Mesothelial cell of epicardium (in vitro differentiated cells): ENCODE measurements at regions not wholly inside any gene's neighbourhood (a gene's known extent, or its start where the extent isn't known, plus 50 kb on each side); places are given as distances from the start of the nearest gene placed in this dataset.

Experiments
- DNase-seq, 2 experiments: peaks; one replicate each; pipeline ENCODE4 v3.0.0; 2021; ENCODE audit warnings: low spot score in 2 of 2; ENCODE audit not compliant: unreplicated experiment in 2 of 2
- H3K27ac Mint-ChIP-seq: 2 replicates; pipeline ENCODE4 v1.8.0; 2021; ENCODE audit warnings: mixed read lengths
- H3K27me3 Mint-ChIP-seq: 2 replicates; pipeline ENCODE4 v1.8.0; 2021; ENCODE audit warnings: low read depth, mixed read lengths
- H3K36me3 Mint-ChIP-seq: 2 replicates; pipeline ENCODE4 v1.8.0; 2021; ENCODE audit warnings: mixed read lengths
- H3K4me1 Mint-ChIP-seq: 2 replicates; pipeline ENCODE4 v1.8.0; 2021; ENCODE audit warnings: mixed read lengths
- H3K4me3 Mint-ChIP-seq: 2 replicates; pipeline ENCODE4 v1.8.0; 2021; ENCODE audit warnings: mild to moderate bottlenecking, moderate library complexity, mixed read lengths
- H3K9me3 Mint-ChIP-seq: 2 replicates; pipeline ENCODE4 v1.8.0; 2021; ENCODE audit warnings: mixed read lengths
- TF ChIP-seq, protein P1 (sequence below): fragments of 200-600 bp; sonication (generic); IDR thresholded peaks from one replicate; pipeline ENCODE4 v1.5.0; 2021; ENCODE audit warnings: antibody characterized with exemption; ENCODE audit not compliant: unreplicated experiment

DNA sequence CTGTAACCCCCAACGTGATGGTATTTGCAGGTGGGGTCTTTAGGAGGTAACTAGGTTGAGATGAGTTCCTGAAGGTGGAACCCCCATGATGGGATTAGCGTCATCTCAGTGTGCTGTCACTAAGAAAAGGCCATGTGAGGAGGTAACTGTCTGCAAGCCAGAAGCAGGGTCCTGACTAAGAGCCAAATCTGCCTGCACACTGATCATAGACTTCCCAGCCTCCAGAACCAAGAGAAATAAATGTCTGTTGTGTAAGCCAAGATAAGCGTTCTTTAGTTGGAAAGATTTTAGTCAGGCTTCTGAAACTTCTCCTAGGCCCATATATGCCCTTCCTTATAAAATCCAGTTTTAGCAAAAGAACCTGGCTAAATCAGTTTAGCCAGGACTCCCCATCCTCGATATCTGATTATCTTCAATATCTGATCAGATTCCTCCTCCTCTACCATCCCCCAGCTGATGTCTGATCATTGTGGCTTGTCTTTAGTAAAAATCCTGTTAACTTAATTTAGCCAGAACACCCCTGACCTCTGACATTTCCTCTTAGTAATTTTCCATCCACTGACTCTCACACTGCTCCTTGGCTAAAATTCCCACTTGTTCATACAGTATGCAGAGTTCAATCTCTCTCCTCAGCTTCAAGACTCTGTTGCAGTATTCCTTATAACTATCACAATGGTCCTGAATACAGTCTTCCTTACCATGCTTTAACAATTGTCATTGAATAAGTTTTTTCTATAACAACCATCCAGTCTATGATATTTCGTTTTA is 835.4 kb upstream of the PHF14 start:
- H3K4me3 Mint-ChIP-seq = no peak overlapping the region
- no peak overlapping the region for H3K27ac Mint-ChIP-seq
- TF ChIP-seq, protein P1, sequence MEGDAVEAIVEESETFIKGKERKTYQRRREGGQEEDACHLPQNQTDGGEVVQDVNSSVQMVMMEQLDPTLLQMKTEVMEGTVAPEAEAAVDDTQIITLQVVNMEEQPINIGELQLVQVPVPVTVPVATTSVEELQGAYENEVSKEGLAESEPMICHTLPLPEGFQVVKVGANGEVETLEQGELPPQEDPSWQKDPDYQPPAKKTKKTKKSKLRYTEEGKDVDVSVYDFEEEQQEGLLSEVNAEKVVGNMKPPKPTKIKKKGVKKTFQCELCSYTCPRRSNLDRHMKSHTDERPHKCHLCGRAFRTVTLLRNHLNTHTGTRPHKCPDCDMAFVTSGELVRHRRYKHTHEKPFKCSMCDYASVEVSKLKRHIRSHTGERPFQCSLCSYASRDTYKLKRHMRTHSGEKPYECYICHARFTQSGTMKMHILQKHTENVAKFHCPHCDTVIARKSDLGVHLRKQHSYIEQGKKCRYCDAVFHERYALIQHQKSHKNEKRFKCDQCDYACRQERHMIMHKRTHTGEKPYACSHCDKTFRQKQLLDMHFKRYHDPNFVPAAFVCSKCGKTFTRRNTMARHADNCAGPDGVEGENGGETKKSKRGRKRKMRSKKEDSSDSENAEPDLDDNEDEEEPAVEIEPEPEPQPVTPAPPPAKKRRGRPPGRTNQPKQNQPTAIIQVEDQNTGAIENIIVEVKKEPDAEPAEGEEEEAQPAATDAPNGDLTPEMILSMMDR = no peak
- peaks cover 11% of the 10 kb centered on the region for H3K4me1 Mint-ChIP-seq
- no peaks in the 10 kb centered on the region for H3K27me3 Mint-ChIP-seq
- DNase-seq = no peak
- H3K9me3 Mint-ChIP-seq = peaks cover 7% of the 10 kb centered on the region
- peaks cover 3% of the 10 kb centered on the region for H3K36me3 Mint-ChIP-seq

DNA sequence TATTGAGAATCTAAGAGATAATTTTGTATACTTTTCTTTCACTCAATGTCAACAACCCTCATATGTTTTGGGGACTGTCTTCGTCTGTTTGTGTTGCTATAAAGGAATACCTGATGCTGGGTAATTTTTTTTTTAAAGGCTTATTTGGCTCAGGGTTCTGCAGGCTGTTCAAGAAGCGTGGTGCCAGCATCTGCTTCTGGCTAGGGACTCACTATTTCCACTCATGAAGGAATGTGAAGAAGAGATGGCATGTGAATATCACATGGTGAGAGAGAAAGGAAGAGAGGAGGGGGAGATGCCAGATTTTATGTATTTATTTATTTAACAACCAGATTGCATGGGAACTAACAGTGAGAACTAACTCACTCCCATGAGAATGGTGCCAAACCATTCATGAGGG is 827.4 kb upstream of the PHF14 start:
- no peaks in the 10 kb centered on the region for H3K4me1 Mint-ChIP-seq
- H3K27ac Mint-ChIP-seq = no peak overlapping the region
- no peaks in the 10 kb centered on the region for H3K27me3 Mint-ChIP-seq
- DNase-seq = no peak
- no peaks in the 10 kb centered on the region for H3K36me3 Mint-ChIP-seq
- TF ChIP-seq, protein P1 = no peak
- no peaks in the 10 kb centered on the region for H3K9me3 Mint-ChIP-seq
- no peak overlapping the region for H3K4me3 Mint-ChIP-seq

DNA sequence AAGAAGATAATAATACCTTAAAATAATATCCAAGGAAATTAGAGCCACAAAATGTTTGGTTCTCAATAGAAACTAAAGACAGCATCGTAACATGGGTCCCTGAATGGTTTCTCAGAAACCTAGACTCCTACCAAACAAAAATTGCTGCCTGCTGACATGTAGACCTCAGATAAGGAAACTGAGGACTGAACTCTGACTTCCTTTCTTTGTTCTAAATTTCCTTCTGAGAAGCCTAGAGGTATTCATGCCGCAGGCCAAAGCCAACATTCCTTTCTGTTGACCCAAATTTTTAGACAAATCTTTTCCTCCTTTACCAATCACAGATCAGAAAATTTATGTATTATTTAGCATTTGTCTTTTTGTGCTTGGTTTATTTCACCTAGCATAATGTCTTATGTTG is 816.7 kb upstream of the PHF14 start:
- Mint-ChIP-seq H3K36me3 (no peaks in the 10 kb centered on the region), H3K27me3 (no peaks in the 10 kb centered on the region), H3K4me3 (no peak overlapping the region), H3K4me1 (no peaks in the 10 kb centered on the region), H3K27ac (no peak overlapping the region), H3K9me3 (no peaks in the 10 kb centered on the region)
- DNase-seq = no peak
- TF ChIP-seq, protein P1 = no peak

DNA sequence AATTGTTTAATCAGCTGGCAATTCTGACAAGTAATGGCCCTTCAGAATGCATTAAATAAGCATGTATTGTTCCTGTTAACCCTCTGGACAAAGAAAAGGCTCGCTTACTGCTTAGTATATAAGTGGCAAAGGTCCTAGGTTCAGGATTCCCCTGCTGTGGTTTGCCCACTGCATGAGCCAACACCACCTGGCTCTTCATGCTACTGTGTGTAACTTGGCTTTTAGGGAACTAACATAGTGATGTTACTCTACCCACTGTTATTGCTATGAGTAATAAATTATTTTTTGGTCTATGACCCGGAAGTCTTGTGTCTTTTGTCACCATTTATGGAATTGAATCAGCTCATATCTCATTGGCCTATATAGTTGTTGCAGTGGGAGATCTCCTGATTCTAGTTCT is 791.7 kb upstream of the PHF14 start:
- Mint-ChIP-seq H3K9me3 (no peaks in the 10 kb centered on the region), H3K4me1 (no peaks in the 10 kb centered on the region), H3K4me3 (no peak overlapping the region), H3K27me3 (no peaks in the 10 kb centered on the region), H3K36me3 (no peaks in the 10 kb centered on the region), H3K27ac (no peak overlapping the region)
- no peak for DNase-seq
- TF ChIP-seq, protein P1 = no peak

DNA sequence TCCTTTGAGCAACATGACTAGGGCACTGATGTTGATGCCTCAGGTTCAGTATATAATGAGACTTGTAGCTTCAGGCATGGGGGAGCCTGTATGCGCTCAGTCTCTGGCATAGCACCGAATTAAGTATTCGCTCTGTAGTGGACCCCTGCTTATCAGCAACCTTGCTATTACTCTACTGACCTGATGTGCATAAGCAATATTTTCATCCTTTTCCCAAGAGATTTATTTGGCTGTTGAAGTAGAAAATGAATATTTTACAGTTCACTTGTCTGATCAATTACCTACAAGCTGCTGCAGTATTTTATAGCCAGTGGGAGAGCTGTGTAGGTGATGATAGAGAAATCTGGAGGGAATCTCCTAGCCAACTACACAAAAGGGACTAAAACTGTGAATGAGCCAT is 781.6 kb upstream of the PHF14 start:
- H3K27ac Mint-ChIP-seq = no peak overlapping the region
- H3K4me3 Mint-ChIP-seq = no peak overlapping the region
- peaks cover 2% of the 10 kb centered on the region for H3K27me3 Mint-ChIP-seq
- H3K9me3 Mint-ChIP-seq = no peaks in the 10 kb centered on the region
- H3K4me1 Mint-ChIP-seq = no peaks in the 10 kb centered on the region
- no peak for DNase-seq
- H3K36me3 Mint-ChIP-seq = no peaks in the 10 kb centered on the region
- TF ChIP-seq, protein P1 = no peak
